HG03565 (cell line): ENCODE measurements at regions not wholly inside any gene's neighbourhood (a gene's known extent, or its start where the extent isn't known, plus 50 kb on each side); places are given as distances from the start of the nearest gene placed in this dataset.
A peak's percentile ranks its signal among the peaks of the same experiment; 100 is the strongest.
"Not testable (repeated sequence)": the region's sequence is repeated elsewhere in the genome, so short reads cannot be mapped to it uniquely, and the experiment has no call there.

Experiments
- ATAC-seq: cut with Tn5 transposase; IDR thresholded peaks from one replicate; pipeline ENCODE4 v1.9.1; 2021; ENCODE audit warnings: mild to moderate bottlenecking, moderate library complexity; ENCODE audit not compliant: unreplicated experiment

DNA sequence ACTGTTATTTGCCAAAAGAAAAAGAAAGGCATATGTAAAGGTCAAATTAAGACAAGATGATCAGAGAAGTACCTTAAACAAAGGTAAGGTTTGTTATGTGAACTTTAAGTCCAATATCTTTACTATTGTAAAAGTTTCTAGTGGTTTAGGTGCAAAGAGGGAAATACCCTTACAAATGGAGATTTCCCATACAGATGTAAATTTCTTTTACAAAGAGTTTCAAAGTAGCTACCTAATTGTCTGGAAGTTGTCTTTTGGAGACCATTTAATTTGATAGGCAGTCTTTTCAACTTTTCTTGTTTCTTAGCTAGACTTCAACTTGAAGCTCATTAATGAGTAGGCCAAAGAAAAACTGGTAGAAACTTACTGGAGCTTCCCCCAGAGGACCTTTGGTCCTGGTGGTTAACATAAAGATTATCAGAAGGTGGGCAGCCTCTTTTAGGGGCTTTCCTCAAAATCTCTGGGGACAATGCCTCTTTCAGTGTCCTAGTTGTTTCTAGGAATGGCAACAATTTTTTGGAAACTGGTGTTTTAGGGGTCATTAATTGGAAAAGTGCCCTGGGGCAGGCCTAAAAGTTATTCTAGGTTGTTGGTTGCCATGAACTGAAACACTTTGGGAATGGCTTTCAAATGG, 297.3 kb downstream of the GUCY2F start:
- ATAC-seq: no peak

GRCh38 chrX:109172091-109172602, 309.7 kb downstream of the GUCY2F start:
- no peak for ATAC-seq

DNA sequence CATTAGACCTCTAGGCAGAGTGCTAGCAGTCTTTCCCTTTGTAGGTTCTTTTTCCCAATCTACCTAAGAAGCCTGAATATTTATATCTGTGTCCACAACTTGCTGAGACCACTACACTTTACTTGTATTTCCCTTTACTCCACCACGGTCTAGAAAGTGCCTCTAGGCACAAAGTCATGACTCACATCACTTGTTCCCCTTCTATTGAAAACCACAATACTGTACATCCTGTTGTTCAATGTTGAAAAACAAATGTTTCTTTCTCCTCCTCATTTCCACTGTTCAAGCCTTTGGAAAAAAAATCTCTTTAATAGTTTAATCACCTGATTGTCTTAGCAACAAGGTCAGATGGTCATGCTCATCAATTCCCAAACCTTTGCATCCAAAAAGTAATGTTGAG, 326.7 kb downstream of the GUCY2F start:
- no peak for ATAC-seq

- ATAC-seq: not testable (repeated sequence)
Measured at GRCh38 chrX:109144173-109144572, 337.7 kb downstream of the GUCY2F start.

DNA sequence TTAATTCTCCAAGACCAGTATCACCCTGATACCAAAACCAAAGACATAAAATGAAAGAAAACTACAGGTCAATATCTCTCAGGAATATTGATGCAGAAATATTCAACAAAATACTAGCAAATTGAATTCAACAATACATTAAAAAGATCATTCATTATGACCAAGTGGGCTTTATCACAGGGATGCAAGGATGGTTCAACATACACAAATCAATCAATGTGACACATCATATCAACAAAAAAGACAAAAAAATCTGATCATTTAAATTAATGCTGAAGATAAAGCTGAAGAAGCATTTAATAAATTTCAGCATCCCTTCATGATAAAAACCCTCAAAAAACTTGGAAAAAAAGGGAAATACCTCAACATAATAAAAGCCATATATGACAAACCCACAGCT, 341.4 kb downstream of the GUCY2F start:
- no peak for ATAC-seq

GRCh38 chrX:109134777-109135176, 347.1 kb downstream of the GUCY2F start:
- ATAC-seq: no peak

- ATAC-seq: no peak
Measured at GRCh38 chrX:109125304-109125703, 356.6 kb downstream of the GUCY2F start.

DNA sequence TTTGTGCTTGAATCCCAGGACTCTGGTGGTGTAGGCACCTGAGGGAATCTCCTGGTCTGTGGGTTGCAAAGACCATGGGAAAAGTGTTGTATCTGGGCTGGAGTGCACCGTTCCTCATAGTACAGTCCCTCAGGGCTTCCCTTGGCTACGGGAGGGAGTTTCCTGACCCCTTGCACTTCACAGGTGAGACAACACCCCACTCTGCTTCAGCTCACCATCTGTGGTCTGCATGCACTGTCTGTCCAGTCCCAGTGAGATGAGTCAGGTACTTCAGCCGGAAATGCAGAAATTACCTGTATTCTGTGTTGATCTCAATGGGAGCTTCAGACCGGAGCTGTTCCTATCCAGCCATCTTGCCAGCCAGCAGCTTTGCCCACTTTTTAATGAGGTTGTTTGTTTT, 353.0 kb upstream of the IRS4 start:
- no peak for ATAC-seq

DNA sequence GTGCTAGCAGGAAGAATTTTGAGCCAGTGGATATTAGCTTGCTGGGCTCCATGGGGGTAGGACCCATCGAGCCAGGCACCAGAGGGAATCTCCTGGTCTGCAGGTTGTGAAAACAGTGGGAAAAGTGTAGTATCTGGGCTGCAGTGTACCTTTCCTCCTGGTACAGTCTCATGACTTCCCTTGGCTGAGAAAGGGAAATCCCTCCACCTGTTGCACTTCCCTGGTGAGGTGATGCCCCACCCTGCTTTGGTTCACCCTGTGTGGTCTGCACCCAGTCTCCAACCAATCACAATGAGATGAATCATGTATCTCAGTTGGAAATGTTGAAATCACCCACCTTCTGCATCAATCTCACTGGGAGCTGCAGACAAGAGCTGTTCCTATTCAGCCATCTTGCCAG, 341.4 kb upstream of the IRS4 start:
- no peak for ATAC-seq

DNA sequence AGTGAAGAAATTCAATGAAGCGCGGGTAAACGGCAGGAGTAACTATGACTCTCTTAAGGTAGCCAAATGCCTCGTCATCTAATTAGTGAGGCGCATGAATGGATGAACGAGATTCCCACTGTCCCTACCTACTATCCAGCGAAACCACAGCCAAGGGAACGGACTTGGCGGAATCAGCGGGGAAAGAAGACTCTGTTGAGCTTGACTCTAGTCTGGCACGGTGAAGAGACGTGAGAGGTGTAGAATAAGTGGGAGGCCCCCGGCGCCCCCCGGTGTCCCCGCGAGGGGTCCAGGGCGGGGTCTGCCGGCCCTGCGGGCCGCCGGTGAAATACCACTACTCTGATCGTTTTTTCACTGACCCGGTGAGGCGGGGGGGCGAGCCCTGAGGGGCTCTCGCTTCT, 317.8 kb upstream of the IRS4 start:
- ATAC-seq: not testable (repeated sequence)

DNA sequence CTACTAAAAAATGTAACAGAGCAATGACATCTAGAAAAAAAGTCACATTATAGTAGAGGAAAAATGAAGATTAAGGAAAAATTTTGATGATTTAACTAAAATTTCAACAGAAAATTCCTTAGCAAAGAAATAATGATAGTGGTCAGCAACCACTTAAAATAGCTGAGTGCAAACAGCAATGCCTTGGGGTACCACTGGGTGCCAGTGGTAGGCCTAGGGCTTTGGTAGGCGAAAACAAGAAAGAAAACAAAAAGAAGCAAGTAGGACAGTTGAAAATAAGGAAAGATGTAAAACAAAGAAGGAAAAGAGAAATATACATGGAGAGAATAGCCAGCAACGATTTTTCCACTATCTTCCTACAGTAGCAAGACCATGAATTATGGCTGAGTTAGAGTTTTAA, 313.5 kb upstream of the IRS4 start:
- ATAC-seq: no peak

- no peak for ATAC-seq
Measured at GRCh38 chrX:109049416-109049815, 313.1 kb upstream of the IRS4 start.

DNA sequence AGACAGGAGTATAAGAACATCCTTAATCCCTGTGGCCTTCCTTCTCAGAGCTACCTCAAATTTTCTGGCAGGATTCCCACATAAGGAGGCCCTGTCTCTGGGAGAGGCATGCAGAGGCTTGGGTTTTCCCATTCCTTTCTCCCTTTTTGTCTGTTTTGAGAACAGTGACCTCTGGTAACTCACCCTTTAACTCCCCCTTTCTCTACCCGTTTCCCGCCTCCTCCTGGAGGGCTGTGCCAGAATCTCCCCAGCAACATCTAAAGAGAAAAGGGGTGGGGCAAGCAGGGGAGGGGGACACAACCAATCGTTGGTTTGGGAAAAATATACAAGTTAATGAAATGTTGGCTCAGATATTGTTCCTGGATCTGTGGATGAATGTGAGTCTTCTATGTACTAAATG, 303.7 kb upstream of the IRS4 start:
- ATAC-seq: no peak

GRCh38 chrX:109036624-109037023, 300.3 kb upstream of the IRS4 start:
- peak; percentile 81 for ATAC-seq

GRCh38 chrX:108993909-108994308, 257.5 kb upstream of the IRS4 start:
- no peak for ATAC-seq

GRCh38 chrX:108972899-108973298, 236.5 kb upstream of the IRS4 start:
- not testable (repeated sequence) for ATAC-seq

DNA sequence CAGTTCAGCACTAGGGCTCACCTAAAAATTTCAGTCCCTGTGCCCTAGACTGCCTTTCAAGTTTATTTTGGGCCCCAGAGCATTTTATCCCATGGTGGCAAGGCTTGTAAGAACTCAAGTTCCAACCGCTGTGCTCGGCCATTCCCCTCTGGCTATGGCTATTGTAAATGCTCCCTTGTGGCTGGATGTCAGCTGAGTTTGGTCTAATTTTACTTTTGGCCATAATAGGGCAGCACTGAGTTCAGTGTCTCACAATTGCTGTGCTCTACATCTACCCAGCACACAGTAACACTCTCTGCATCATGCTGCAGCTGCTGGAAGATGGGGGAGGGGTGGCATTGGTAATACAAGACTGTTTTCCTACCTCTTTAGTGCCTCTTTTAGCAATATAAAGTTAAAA, 210.8 kb upstream of the IRS4 start:
- no peak for ATAC-seq

DNA sequence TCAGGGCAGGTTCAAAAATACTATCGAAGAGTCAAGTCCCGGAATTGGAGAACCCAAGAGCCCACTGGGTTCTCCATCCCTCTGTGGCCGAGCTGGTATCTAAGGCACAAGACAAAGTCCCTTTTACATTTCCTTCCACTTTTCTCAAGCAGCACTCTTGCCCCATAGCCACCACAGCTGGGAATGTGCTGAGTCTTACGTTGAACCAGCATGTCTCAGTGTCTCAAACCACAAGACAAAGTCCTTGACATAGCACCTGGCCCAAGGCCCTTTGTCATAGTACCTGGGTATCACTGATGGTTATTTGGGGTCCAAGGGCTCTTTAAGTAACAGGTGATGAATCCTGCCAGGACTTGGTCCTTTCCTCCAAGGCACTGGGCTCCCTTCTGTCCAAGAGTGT, 210.2 kb upstream of the IRS4 start:
- ATAC-seq: no peak

GRCh38 chrX:108945883-108946523, 209.6 kb upstream of the IRS4 start:
- ATAC-seq: no peak

DNA sequence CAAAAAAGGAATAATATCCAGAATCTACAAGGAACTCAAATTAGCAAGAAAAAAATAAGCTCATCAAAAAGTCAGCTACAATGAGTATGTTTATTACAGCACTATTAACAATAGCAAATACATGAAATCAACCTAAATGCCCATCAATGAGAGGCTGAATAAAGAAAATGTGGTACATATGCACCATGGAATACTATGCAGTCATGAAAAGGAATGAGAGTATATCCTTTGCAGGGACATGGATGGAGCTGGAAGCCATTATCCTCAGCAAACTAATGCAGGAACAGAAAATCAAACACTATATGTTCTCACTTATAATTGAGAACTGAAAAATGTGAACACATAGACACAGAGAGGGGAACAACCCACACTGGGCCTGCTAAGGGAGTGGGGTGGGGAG, 178.4 kb upstream of the IRS4 start:
- ATAC-seq: no peak

GRCh38 chrX:108903831-108904230, 167.5 kb upstream of the IRS4 start:
- not testable (repeated sequence) for ATAC-seq

DNA sequence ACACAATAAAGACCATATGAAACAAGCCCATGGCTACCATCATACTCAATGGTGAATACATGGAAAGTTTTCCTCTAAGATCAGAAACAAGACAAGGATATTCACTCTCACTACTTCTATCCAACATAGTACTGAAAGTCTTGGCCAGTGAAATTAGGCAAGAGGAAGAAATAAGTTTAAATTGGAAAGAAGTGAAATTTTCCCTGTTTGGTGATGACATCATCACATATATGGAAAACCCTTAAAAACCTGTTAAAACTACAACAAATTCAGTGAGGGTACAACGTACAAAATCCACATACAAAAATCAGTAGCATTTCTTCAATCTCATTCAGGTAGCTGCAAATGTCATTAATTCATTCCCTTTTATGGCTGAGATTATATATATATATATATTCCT, 164.0 kb upstream of the IRS4 start:
- no peak for ATAC-seq

- ATAC-seq: not testable (repeated sequence)
Measured at GRCh38 chrX:108896349-108896748, 160.0 kb upstream of the IRS4 start.
